HUES6 (cell line): ENCODE measurements at regions not wholly inside any gene's neighbourhood (a gene's known extent, or its start where the extent isn't known, plus 50 kb on each side); places are given as distances from the start of the nearest gene placed in this dataset.

Source experiments
- H3K27ac ChIP-seq: 2 replicates; pipeline ENCODE4 v1.7.0; 2013; ENCODE audit warnings: low read depth, mild to moderate bottlenecking, low read length, inconsistent platforms
- H3K27me3 ChIP-seq: 2 replicates; pipeline ENCODE4 v1.6.1; 2013; ENCODE audit warnings: low read length; ENCODE audit not compliant: control insufficient read depth, insufficient read depth
- H3K36me3 ChIP-seq: 2 replicates; pipeline ENCODE4 v1.6.1; 2013; ENCODE audit warnings: low read length; ENCODE audit not compliant: control insufficient read depth, insufficient read depth
- H3K4me1 ChIP-seq: 2 replicates; pipeline ENCODE4 v1.6.1; 2013; ENCODE audit warnings: low read length; ENCODE audit not compliant: control insufficient read depth, insufficient read depth
- H3K4me3 ChIP-seq: 2 replicates; pipeline ENCODE4 v1.5.1; 2013; ENCODE audit warnings: low read depth, low read length
- H3K9ac ChIP-seq: one replicate; pipeline ENCODE4 v1.6.1; 2013; ENCODE audit warnings: mild to moderate bottlenecking, low read length
- H3K9me3 ChIP-seq: 2 replicates; pipeline ENCODE4 v1.6.1; 2013; ENCODE audit warnings: low read depth, low read length; ENCODE audit not compliant: control insufficient read depth, insufficient read depth

GRCh38 chr11:19576054-19576453, 136.6 kb upstream of the NAV2 start:
- no peak overlapping the region for H3K9ac ChIP-seq
- H3K27me3 ChIP-seq = no peaks in the 10 kb centered on the region
- no peak overlapping the region for H3K4me3 ChIP-seq
- H3K4me1 ChIP-seq = peaks cover 13% of the 10 kb centered on the region; the same call in 1 of the 2 replicates
- no peaks in the 10 kb centered on the region for H3K36me3 ChIP-seq
- H3K27ac ChIP-seq = no peak overlapping the region
- peaks cover under 1% of the 10 kb centered on the region; the same call in 1 of the 2 replicates for H3K9me3 ChIP-seq

GRCh38 chr11:19574916-19575315, 137.7 kb upstream of the NAV2 start:
- H3K27me3 ChIP-seq = no peaks in the 10 kb centered on the region
- no peak overlapping the region for H3K9ac ChIP-seq
- H3K27ac ChIP-seq = no peak overlapping the region
- H3K36me3 ChIP-seq = no peaks in the 10 kb centered on the region
- no peak overlapping the region for H3K4me3 ChIP-seq
- H3K9me3 ChIP-seq = peaks cover 3% of the 10 kb centered on the region; the same call in 1 of the 2 replicates
- peaks cover 13% of the 10 kb centered on the region; the same call in 1 of the 2 replicates for H3K4me1 ChIP-seq

- Histone ChIP-seq H3K27me3 (no peaks in the 10 kb centered on the region), H3K36me3 (no peaks in the 10 kb centered on the region), H3K9me3 (peaks cover 3% of the 10 kb centered on the region; the same call in 1 of the 2 replicates)
Measured at GRCh38 chr11:19573666-19574065, 139.0 kb upstream of the NAV2 start.

GRCh38 chr11:19571906-19572305, 140.7 kb upstream of the NAV2 start:
- H3K4me1 ChIP-seq = peaks cover under 1% of the 10 kb centered on the region; the same call in 1 of the 2 replicates
- peaks cover 3% of the 10 kb centered on the region; the same call in 1 of the 2 replicates for H3K9me3 ChIP-seq
- H3K27ac ChIP-seq = no peak overlapping the region
- H3K9ac ChIP-seq = no peak overlapping the region
- H3K4me3 ChIP-seq = no peak overlapping the region
- H3K27me3 ChIP-seq = no peaks in the 10 kb centered on the region
- H3K36me3 ChIP-seq = no peaks in the 10 kb centered on the region

More at GRCh38 chr11:19573666-19574065, 139.0 kb upstream of the NAV2 start:
- H3K4me1 ChIP-seq = peaks cover 13% of the 10 kb centered on the region; the same call in 1 of the 2 replicates
- no peak overlapping the region for H3K27ac ChIP-seq
- no peak overlapping the region for H3K9ac ChIP-seq
- no peak overlapping the region for H3K4me3 ChIP-seq

- Histone ChIP-seq H3K27ac (no peak overlapping the region), H3K36me3 (no peaks in the 10 kb centered on the region), H3K27me3 (no peaks in the 10 kb centered on the region), H3K4me1 (no peaks in the 10 kb centered on the region), H3K4me3 (no peak overlapping the region), H3K9me3 (peaks cover 3% of the 10 kb centered on the region; the same call in 1 of the 2 replicates), H3K9ac (no peak overlapping the region)
Measured at GRCh38 chr11:19570889-19571288, 141.7 kb upstream of the NAV2 start.

- no peak overlapping the region for H3K27ac ChIP-seq
- H3K9me3 ChIP-seq = peaks cover 3% of the 10 kb centered on the region; the same call in 1 of the 2 replicates
- H3K4me3 ChIP-seq = no peak overlapping the region
- H3K36me3 ChIP-seq = no peaks in the 10 kb centered on the region
- H3K27me3 ChIP-seq = no peaks in the 10 kb centered on the region
- H3K9ac ChIP-seq = no peak overlapping the region
- peaks cover 3% of the 10 kb centered on the region for H3K4me1 ChIP-seq
Measured at GRCh38 chr11:19567996-19568395, 144.6 kb upstream of the NAV2 start.

GRCh38 chr11:19566583-19567379, 145.9 kb upstream of the NAV2 start:
- no peaks in the 10 kb centered on the region for H3K36me3 ChIP-seq
- H3K27me3 ChIP-seq = no peaks in the 10 kb centered on the region
- peaks cover 3% of the 10 kb centered on the region for H3K4me1 ChIP-seq
- no peak overlapping the region for H3K9ac ChIP-seq
- H3K27ac ChIP-seq = no peak overlapping the region
- H3K9me3 ChIP-seq = peaks cover 3% of the 10 kb centered on the region; the same call in 1 of the 2 replicates
- no peak overlapping the region for H3K4me3 ChIP-seq

GRCh38 chr11:19565639-19566038, 147.0 kb upstream of the NAV2 start:
- peaks cover 3% of the 10 kb centered on the region for H3K4me1 ChIP-seq

GRCh38 chr11:19562156-19562555, 150.5 kb upstream of the NAV2 start:
- no peaks in the 10 kb centered on the region for H3K27me3 ChIP-seq
- H3K9ac ChIP-seq = no peak overlapping the region
- H3K27ac ChIP-seq = no peak overlapping the region
- H3K4me1 ChIP-seq = peaks cover 11% of the 10 kb centered on the region
- H3K9me3 ChIP-seq = no peaks in the 10 kb centered on the region
- H3K4me3 ChIP-seq = no peak overlapping the region
- H3K36me3 ChIP-seq = no peaks in the 10 kb centered on the region

More at GRCh38 chr11:19565639-19566038, 147.0 kb upstream of the NAV2 start:
- no peaks in the 10 kb centered on the region for H3K36me3 ChIP-seq
- H3K9me3 ChIP-seq = no peaks in the 10 kb centered on the region
- no peaks in the 10 kb centered on the region for H3K27me3 ChIP-seq
- no peak overlapping the region for H3K27ac ChIP-seq
- no peak overlapping the region for H3K9ac ChIP-seq
- H3K4me3 ChIP-seq = no peak overlapping the region

GRCh38 chr11:19561011-19561410, 151.6 kb upstream of the NAV2 start:
- no peaks in the 10 kb centered on the region for H3K27me3 ChIP-seq
- H3K4me1 ChIP-seq = peaks cover 11% of the 10 kb centered on the region
- H3K27ac ChIP-seq = no peak overlapping the region
- no peak overlapping the region for H3K9ac ChIP-seq
- H3K36me3 ChIP-seq = no peaks in the 10 kb centered on the region
- no peak overlapping the region for H3K4me3 ChIP-seq
- no peaks in the 10 kb centered on the region for H3K9me3 ChIP-seq

GRCh38 chr11:19560156-19560555, 152.5 kb upstream of the NAV2 start:
- Histone ChIP-seq H3K4me3 (no peak overlapping the region), H3K27me3 (no peaks in the 10 kb centered on the region), H3K4me1 (peaks cover 11% of the 10 kb centered on the region), H3K9me3 (no peaks in the 10 kb centered on the region), H3K27ac (no peak overlapping the region), H3K9ac (no peak overlapping the region), H3K36me3 (no peaks in the 10 kb centered on the region)
